ENCODE measurements at regions not wholly inside any gene's neighbourhood (a gene's known extent, or its start where the extent isn't known, plus 50 kb on each side); places are given as distances from the start of the nearest gene placed in this dataset.

- intact Hi-C loops (cut with DNase I), result no loop called here
- DNase-seq (ENCODE audit: low spot score), result peak; percentile 80
Observed at GRCh38 chr6:152897807-152898399, 84.9 kb downstream of the FBXO5 start.

GRCh38 chr6:152904678-152905077, 78.2 kb downstream of the FBXO5 start:
- intact Hi-C loops (cut with DNase I), result no loop called here
- DNase-seq (ENCODE audit: low spot score), result no peak

GRCh38 chr6:152905551-152906299, 77.1 kb downstream of the FBXO5 start:
- DNase-seq (ENCODE audit: low spot score), result no peak
- intact Hi-C loops (cut with DNase I), result no loop called here

- no peak for DNase-seq (ENCODE audit: low spot score)
- intact Hi-C loops (cut with DNase I), result no loop called here
Observed at GRCh38 chr6:152909241-152909640, 73.6 kb downstream of the FBXO5 start.

- no peak for DNase-seq (ENCODE audit: low spot score)
- intact Hi-C loops (cut with DNase I), result no loop called here
Observed at GRCh38 chr6:152916035-152916434, 66.8 kb downstream of the FBXO5 start.

GRCh38 chr6:152918991-152919390, 63.9 kb downstream of the FBXO5 start:
- intact Hi-C loops (cut with DNase I), result no loop called here
- DNase-seq (ENCODE audit: low spot score), result no peak

- intact Hi-C loops (cut with DNase I), result no loop called here
- DNase-seq (ENCODE audit: low spot score), result no peak
Observed at GRCh38 chr6:152920016-152920415, 62.8 kb downstream of the FBXO5 start.
